Parathyroid adenoma (tissue), 2 donors: ENCODE measurements at regions not wholly inside any gene's neighbourhood (a gene's known extent, or its start where the extent isn't known, plus 50 kb on each side); places are given as distances from the start of the nearest gene placed in this dataset.

Experiments used
- H2AFZ ChIP-seq: fragments of 300-600 bp; sonication (generic); one replicate; pipeline ENCODE4 v1.7.0; 2017; ENCODE audit warnings: antibody characterized with exemption, mild to moderate bottlenecking
- H3K27ac ChIP-seq: fragments of 300-600 bp; sonication (generic); one replicate; pipeline ENCODE4 v1.7.0; 2017
- H3K27me3 ChIP-seq: fragments of 300-600 bp; sonication (generic); one replicate; pipeline ENCODE4 v1.7.0; 2017; ENCODE audit warnings: low read length; ENCODE audit not compliant: control insufficient read depth, insufficient read depth
- H3K36me3 ChIP-seq: fragments of 300-600 bp; sonication (generic); one replicate; pipeline ENCODE4 v1.7.0; 2017; ENCODE audit warnings: low read length; ENCODE audit not compliant: control insufficient read depth, insufficient read depth
- H3K4me1 ChIP-seq: fragments of 300-600 bp; sonication (generic); one replicate; pipeline ENCODE4 v1.7.0; 2017; ENCODE audit warnings: control low read depth
- H3K4me2 ChIP-seq: fragments of 300-600 bp; sonication (generic); one replicate; pipeline ENCODE4 v1.7.0; 2017; ENCODE audit warnings: low read length
- H3K4me3 ChIP-seq: fragments of 300-600 bp; sonication (generic); one replicate; pipeline ENCODE4 v1.7.0; 2017; ENCODE audit warnings: low read depth, low read length
- H3K79me2 ChIP-seq: fragments of 300-600 bp; sonication (generic); one replicate; pipeline ENCODE4 v1.7.0; 2017; ENCODE audit warnings: control low read depth
- H3K9ac ChIP-seq: fragments of 300-600 bp; sonication (generic); one replicate; pipeline ENCODE4 v1.7.0; 2017; ENCODE audit warnings: mild to moderate bottlenecking
- H3K9me3 ChIP-seq: fragments of 300-600 bp; sonication (generic); one replicate; pipeline ENCODE4 v1.7.0; 2017; ENCODE audit warnings: low read length; ENCODE audit not compliant: control insufficient read depth
- TF ChIP-seq, protein P1 (sequence below): fragments of 300-600 bp; sonication (generic); IDR thresholded peaks from one replicate; pipeline ENCODE4 v1.7.0; 2017; ENCODE audit warnings: antibody characterized with exemption, mild to moderate bottlenecking
- donor health status: primary hyperparathyroidism.

DNA sequence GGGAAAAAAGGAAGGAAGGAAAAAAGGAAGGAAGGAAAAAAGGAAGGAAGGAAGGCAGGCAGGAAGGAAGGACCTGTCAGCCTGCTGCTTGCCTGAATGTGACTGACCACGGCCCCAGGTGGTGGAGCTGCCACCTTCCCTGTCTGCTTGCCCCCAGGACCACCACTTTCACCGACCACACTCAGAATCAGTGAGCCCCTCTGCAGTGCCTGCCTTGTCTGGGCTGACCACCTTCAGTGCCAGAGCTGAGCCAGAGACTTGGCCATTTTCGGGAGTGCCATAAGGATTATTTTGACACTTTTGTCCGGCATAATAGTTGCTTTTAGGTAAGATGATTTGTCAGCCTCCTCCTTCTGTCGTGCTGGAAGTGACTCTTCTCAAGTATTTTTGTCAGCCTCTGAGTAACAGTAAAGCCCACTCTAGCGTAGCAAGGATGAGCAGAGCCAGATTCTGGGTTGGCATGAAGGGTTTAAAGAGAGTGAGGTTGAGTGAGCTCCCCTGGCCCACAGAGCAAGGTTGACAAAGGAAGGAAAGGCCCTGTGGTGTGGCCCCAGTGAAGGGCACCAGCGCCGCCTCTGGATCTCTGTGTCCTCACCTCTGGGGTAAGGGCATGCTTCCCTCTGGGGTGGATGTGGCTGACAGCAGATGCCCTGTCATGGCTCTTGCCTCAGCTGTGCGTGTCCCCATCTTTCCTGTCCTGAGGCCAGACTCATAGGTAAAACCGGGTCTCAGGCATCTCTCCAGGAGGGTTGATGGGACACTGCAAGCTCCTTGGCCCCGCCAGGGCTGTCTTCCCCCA, 214.7 kb upstream of the FOXQ1 start:
- Histone ChIP-seq H3K9me3 (no peaks in the 10 kb centered on the region), H3K4me3 (no peak overlapping the region), H3K79me2 (no peaks in the 10 kb centered on the region), H3K9ac (no peak overlapping the region), H3K36me3 (no peaks in the 10 kb centered on the region), H2AFZ (no peak overlapping the region), H3K27me3 (no peaks in the 10 kb centered on the region), H3K27ac (no peak overlapping the region), H3K4me1 (no peaks in the 10 kb centered on the region), H3K4me2 (no peak overlapping the region)
- TF ChIP-seq, protein P1, sequence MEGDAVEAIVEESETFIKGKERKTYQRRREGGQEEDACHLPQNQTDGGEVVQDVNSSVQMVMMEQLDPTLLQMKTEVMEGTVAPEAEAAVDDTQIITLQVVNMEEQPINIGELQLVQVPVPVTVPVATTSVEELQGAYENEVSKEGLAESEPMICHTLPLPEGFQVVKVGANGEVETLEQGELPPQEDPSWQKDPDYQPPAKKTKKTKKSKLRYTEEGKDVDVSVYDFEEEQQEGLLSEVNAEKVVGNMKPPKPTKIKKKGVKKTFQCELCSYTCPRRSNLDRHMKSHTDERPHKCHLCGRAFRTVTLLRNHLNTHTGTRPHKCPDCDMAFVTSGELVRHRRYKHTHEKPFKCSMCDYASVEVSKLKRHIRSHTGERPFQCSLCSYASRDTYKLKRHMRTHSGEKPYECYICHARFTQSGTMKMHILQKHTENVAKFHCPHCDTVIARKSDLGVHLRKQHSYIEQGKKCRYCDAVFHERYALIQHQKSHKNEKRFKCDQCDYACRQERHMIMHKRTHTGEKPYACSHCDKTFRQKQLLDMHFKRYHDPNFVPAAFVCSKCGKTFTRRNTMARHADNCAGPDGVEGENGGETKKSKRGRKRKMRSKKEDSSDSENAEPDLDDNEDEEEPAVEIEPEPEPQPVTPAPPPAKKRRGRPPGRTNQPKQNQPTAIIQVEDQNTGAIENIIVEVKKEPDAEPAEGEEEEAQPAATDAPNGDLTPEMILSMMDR = no peak

DNA sequence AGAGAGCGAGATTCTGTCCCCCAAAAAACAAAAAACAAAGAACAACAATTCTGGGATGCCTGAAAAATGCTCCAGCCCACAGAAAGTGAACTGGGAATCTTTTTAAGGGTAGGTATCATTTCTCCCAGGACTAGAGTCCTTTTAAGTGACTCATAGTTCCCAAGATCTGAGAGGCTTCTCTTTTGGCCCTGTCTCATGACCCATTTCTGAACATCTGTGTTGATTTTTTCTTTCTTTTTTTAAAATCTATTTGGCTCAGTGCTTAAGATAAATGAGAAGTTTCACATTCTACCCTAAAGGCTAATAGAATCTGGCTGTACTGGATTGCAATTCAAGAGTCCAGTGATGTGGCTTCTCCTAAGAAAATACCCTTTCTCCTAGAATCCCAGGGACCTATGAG, 217.6 kb upstream of the FOXQ1 start:
- TF ChIP-seq, protein P1 = no peak
- Histone ChIP-seq H2AFZ (no peak overlapping the region), H3K27me3 (no peaks in the 10 kb centered on the region), H3K36me3 (no peaks in the 10 kb centered on the region), H3K79me2 (no peaks in the 10 kb centered on the region), H3K27ac (no peak overlapping the region), H3K4me3 (no peak overlapping the region), H3K4me2 (no peak overlapping the region), H3K4me1 (no peaks in the 10 kb centered on the region), H3K9me3 (no peaks in the 10 kb centered on the region), H3K9ac (no peak overlapping the region)

DNA sequence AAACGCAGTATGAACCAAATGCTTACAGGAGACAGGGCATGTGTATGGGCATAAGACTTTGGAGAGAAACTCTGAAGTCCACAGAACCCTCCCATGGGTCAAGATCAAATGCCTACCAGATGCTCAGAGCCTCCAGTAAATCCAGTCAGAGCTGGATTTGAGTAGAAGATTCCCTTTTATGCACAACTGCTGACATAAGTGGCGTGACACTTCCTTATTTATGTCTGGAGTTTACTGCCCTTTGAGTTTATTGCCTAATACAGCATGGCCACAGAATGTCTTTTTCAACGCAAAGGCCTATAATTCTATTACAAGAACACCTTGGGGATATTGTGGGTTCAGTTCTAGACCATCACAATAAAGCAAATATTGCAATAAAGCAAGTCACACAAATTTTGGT, 220.0 kb upstream of the FOXQ1 start:
- Histone ChIP-seq H2AFZ (no peak overlapping the region), H3K4me2 (no peak overlapping the region), H3K4me1 (no peaks in the 10 kb centered on the region), H3K79me2 (no peaks in the 10 kb centered on the region), H3K36me3 (no peaks in the 10 kb centered on the region), H3K27me3 (no peaks in the 10 kb centered on the region), H3K4me3 (no peak overlapping the region), H3K9me3 (no peaks in the 10 kb centered on the region), H3K27ac (no peak overlapping the region), H3K9ac (no peak overlapping the region)
- TF ChIP-seq, protein P1 = no peak

DNA sequence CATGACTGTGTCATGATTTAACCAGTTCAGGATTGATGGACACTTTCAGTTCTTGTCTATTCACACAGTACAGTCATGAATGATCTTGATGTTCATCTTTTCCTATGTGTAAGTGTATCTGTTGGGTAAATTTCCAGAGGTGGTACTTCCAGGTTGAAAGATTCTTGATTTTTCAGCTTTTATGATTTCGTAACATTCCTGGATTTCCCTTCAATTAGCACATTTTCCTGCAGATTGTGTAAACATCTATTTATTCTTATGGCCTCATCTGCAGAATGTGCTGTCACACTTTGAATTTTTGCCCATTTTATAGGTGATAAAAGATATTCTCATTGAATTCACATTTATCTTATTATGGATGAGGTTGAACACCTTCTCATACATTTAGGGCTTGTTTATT, 222.0 kb upstream of the FOXQ1 start:
- TF ChIP-seq, protein P1 = no peak
- Histone ChIP-seq H3K4me3 (no peak overlapping the region), H3K9me3 (no peaks in the 10 kb centered on the region), H3K4me1 (no peaks in the 10 kb centered on the region), H3K27ac (no peak overlapping the region), H3K27me3 (no peaks in the 10 kb centered on the region), H3K79me2 (no peaks in the 10 kb centered on the region), H3K4me2 (no peak overlapping the region), H2AFZ (no peak overlapping the region), H3K36me3 (no peaks in the 10 kb centered on the region), H3K9ac (no peak overlapping the region)

DNA sequence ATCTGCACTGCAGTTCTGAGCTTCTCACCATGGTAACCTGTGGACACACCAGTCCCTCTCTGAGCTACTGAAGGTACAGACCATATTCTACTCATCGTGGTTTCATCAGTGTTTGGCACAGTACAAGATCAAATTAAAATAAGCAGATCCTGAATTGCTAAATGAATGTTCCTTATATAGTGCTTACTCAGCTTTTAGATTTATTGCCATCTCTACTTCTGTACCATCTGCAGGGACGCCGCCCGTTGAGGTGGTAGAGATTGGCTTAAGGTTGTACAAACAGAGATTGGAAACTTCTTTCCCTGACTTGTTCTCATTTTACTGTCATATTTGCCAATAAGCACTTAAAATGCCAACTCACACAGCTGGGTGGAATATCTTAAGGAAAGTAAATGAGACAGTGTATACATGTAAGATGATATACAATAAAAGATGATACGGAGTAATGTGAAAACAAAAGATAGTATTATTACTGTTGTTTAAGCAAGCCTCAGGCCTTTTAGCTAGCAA, 223.4 kb upstream of the FOXQ1 start:
- Histone ChIP-seq H3K4me1 (no peaks in the 10 kb centered on the region), H2AFZ (no peak overlapping the region), H3K79me2 (no peaks in the 10 kb centered on the region), H3K9me3 (no peaks in the 10 kb centered on the region), H3K4me2 (no peak overlapping the region), H3K36me3 (no peaks in the 10 kb centered on the region), H3K4me3 (no peak overlapping the region), H3K9ac (no peak overlapping the region), H3K27ac (no peak overlapping the region), H3K27me3 (no peaks in the 10 kb centered on the region)
- TF ChIP-seq, protein P1 = no peak
